GM18858 (cell line): ENCODE measurements at regions not wholly inside any gene's neighbourhood (a gene's known extent, or its start where the extent isn't known, plus 50 kb on each side); places are given as distances from the start of the nearest gene placed in this dataset.
"Not testable (repeated sequence)": the region's sequence is repeated elsewhere in the genome, so short reads cannot be mapped to it uniquely, and the experiment has no call there.

Source experiments
- ATAC-seq: cut with Tn5 transposase; IDR thresholded peaks from one replicate; pipeline ENCODE4 v1.9.1; 2021; ENCODE audit not compliant: unreplicated experiment

DNA sequence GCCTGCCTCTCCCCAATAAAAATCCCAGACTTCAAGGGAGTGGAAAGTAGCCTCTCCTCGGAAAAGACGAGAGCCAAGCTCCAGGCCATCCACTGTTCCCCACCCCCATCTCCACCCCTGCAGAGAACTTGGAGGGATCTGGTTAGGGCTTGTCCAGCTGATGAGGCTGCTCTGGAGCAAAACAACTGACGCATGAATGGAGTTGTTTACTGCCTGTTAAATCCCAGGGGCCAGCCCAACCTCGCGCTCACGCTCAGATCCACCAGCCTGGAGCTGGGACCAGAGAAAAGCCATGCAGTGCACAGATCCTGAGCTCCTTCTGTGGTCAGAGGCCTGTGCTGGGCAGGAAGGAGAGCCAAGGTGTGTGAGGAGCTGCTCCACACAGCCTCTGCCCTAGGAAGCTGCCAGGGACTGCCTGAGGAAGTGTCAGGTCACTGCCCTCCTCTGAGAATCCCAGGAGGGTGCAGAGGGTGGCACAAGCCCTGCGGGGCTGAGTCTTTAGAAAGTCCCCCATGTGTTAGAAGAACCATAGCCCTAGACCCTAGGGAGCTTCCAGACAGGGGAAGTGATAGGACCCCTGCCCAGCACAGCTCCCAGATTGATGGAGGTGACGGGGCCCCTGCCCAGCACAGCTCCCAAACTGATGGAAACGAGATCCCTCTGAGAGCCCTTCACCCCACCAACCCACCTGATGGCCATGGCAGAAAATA, 109.0 kb upstream of the IPO9 start:
- ATAC-seq, result no peak

DNA sequence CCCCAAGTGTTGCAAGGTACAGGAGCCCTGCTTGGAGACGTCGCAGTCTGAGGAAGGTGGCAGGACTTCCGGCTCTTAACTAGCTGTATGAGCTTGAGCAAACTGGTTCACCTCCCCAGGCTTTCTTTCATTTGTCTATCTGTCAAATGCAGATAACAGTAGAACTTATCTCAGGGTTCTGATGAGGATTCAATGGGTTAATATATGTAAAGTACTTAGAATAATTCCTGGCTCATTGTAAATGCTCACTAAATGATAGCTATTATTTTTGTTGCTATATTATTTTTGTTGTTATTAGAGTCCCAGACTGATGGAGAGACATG, 108.5 kb upstream of the IPO9 start:
- ATAC-seq, result no peak

- no peak for ATAC-seq
Measured at GRCh38 chr1:201721082-201722049, 107.6 kb upstream of the IPO9 start.

DNA sequence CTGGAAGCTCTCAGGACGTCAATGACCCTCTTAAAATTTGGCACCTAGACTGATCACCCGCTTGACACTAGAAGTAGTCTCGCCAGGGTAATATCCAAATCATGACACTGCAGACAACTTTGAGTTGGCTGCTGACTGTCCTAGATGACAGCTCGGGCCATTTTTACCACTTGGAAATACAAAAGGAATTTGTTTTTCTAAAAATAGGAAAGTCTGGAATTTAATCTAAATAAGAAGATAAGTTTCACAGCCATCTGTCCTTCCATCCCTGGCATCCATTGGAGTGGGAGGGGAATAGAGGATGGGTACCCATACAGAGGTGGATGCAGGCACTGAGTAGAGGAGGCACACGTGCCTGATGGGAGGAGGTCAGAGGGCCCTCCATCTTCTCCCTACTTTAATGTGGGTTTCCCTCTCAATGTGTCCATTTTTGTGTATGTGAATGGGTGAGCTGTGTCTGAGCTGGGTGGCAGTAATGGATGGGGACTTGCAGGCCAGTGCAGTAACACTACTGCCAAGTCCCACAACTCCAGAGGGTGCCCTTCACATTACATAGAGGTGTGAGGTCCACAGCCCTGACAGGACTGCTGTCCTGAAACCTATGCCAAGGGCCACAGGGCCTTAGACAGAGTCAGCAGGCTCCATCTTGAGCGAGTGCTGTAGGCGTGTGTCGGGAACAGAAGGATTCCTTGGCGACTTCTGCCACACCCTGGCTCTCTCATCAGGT, 104.8 kb upstream of the IPO9 start:
- no peak for ATAC-seq

GRCh38 chr1:201724766-201725118, 104.2 kb upstream of the IPO9 start:
- no peak for ATAC-seq

GRCh38 chr1:201726700-201727099, 102.3 kb upstream of the IPO9 start:
- ATAC-seq, result no peak

DNA sequence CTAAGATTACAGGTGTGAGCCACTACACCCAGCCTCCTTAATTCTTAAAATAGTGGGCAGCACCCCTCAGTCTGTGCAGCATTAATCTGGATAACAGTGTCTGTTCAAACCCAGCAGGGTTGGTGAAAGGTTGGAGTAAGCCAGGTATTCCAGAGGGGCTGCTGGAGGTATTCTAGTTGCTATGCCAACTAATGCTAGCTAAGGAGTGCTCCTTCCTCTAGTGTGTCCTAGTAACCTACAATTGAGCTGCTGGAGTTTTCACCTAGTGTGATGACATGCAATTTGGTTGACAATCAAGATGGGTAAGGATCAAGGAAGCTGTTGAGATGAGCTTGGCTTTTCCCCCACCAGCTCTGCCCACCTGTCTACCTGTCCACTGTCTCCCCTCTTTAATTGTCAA, 100.2 kb upstream of the IPO9 start:
- ATAC-seq, result no peak

GRCh38 chr1:201729973-201730608, 98.9 kb upstream of the IPO9 start:
- no peak for ATAC-seq

DNA sequence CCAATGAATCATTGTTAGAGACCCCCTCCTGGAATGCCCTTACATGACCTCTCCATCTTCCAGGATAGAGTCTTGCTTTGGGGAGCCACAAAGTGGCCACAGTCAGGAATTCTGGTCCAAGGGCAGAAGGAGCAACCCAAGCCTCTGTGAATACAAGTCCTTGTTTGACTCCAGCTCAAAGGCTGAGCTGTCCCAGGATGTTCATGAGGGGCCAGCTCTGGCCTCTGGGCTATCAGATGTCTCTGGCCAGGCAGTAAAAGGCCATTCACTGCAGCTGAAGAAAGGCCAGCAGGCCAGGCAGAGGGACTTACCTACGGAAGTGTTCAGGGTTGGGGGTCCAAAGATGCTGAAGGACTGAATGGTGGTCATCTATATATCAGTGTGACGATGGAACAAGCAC, 98.3 kb upstream of the IPO9 start:
- ATAC-seq, result no peak

- ATAC-seq, result no peak
Measured at GRCh38 chr1:201731142-201731541, 97.8 kb upstream of the IPO9 start.

DNA sequence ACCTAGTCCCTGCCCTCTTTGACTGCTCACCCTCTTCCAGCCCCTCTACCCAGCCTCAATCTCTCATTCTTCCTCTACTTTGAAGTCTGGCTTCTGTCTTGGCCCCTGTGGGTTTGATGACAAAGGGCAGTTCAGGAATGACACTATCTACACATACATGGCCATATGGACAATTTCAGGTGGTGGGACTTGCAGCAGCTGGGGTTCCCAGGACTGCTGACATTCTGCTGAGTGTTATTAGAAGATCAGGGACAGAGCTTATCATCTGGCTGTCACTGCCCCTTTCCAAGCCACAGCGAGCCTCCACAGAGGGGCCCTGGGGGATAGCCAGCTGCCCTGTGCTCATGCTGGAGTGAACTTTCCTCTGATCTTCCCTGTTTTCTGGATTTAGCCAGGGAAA, 97.4 kb upstream of the IPO9 start:
- no peak for ATAC-seq

DNA sequence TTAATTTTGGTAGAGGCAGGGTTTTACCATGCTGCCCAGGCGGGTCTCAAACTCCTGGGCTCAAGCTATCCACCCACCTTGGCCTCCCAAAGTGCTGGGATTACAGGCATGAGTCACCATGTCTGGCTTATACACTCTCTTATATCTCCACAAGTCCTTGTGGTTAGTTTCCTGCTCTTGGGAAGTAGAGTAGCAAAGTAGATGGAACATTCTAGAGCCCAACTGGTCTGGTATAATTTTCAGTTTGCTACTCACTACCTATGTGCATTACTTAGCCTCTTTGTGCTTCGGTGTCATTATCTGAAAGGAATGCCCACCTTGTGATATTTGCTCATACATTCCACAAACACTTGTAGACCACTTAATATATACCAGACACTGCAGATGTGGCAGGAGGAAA, 96.6 kb upstream of the IPO9 start:
- ATAC-seq, result no peak

GRCh38 chr1:201734221-201734620, 94.7 kb upstream of the IPO9 start:
- ATAC-seq, result not testable (repeated sequence)

- no peak for ATAC-seq
Measured at GRCh38 chr1:201734786-201735185, 94.2 kb upstream of the IPO9 start.

GRCh38 chr1:201736707-201737320, 92.1 kb upstream of the IPO9 start:
- ATAC-seq, result no peak

DNA sequence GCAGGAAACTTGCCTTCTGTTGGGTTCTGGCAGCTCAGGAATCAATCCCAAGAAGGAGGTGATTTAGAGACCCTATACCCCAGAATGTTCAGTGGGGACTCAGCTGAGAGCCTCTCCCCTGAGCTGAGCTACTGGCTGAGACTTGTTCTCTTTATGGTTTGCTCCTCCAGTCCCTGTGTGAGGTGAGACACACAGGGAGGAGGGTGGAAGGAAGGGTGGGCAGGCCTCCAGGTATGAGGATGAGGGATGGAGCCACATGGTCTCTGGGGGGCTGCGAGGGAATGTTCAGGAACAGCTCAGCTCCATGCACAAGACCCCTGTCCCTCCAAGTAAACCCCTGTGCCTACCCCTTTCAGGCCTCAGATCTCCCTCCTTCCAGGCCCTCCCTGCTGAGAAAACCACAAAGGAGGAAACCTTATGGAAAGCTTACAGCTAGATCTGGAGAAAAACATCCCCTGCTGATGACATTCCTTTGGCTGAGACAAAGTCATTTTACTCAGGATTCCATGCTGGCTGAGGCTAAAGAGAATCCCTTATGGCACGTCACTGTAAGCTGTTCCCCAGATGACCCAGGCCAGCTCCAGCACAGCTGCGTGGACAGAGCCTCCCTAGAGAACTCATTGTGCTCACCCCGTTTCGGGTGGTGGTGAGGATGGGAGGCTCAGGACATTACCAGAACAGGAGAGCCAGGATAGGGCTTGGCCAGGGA, 91.5 kb upstream of the IPO9 start:
- no peak for ATAC-seq

- no peak for ATAC-seq
Measured at GRCh38 chr1:201739080-201739479, 89.9 kb upstream of the IPO9 start.

DNA sequence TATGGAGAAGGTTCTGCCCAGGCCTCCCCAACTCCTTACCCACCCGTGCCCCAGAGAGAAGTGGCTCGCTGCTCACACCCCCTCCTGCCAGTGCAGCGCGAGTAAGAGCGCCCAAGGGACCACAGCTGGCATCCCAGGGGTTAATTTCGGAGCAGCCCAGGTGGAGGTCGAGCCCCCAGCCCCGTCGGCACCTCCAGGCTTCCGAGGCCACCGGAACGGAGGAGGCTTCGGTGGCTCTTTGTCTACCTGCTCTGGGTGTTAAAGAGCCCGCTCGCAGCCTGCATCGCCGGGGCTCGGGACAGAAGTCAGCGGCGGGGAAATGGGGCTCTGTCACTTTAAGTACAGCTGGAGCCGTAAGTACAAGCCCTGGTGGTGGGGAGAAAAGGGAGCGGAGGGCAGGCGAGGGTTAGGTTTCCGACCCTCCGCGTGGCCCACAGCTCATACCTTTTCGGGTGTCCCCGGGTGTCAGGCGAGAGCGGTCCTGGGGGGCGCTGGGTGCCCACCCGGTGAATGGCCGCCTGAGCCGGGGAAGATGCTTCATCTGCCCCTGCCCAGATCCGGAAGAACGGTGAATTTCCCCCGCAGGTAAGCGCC, 89.4 kb upstream of the IPO9 start:
- ATAC-seq, result no peak

DNA sequence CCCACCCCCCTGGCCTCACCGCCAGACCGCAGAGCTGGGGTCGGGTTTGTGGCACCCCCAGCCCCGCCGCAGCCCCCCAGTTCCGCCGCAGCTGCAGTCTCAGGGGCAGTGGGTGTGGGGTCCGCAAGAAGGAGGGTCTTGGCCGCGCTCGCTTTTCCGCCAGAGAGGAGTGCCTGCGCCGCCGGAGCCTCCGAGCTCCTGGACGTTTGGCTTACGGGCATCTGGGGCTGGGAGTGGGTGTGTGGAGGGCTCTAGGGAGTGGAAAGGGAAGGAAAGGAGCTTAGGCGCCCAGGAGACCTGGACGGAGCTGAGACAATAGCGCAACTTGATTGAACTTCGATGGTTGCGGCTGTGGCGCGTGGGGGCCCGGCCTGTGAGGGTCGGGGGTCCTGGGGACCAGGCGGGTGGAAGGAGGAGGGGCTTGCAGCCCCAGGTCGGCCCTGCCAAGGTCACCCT, 88.8 kb upstream of the IPO9 start:
- ATAC-seq, result no peak

DNA sequence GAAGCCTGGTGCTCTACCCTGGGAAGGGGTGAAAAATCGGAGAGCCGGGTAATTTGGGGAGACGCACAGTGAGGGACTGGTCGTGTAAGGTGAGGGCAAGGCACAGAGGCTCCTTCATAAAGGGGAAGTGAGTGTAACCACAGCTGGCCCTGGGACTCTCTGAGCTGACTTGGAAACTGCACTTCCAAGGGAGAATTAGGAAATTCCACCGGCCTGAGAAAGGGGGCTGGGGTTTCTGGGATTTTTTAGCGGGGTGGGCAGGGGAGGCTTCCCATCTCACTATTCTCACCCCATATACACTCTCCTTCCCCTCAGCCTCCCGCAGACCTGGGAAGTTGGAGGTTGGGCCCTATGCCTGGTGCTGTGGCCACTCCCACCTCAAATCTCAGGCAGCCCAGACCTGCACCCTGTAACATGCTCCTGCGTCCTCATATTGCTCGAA, 88.3 kb upstream of the IPO9 start:
- ATAC-seq, result no peak
